ENCODE measurements at regions not wholly inside any gene's neighbourhood (a gene's known extent, or its start where the extent isn't known, plus 50 kb on each side); places are given as distances from the start of the nearest gene placed in this dataset.

DNA sequence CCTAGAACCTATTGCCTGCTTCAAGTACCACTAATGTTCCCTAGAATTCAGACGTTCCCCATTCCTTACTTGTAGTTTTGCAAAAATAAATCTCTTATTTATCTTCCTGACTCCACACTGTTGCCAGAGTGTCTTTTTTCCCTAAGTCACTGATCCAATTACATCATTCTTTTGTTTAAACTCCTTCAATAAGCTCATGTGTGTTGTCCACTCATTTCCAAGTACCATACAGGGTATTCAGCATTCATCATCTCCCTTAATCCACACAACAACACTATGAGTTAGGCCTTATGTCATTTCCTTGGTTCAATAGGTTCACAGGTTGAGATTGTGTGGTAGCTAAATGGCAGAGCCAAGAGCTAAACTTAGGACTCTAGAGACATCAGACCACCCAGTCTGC is 119.9 kb upstream of the RHOBTB1 start:
- FAIRE-seq (no peak), DNase-seq (ENCODE audit: insufficient read length, low spot score) (no peak)

DNA sequence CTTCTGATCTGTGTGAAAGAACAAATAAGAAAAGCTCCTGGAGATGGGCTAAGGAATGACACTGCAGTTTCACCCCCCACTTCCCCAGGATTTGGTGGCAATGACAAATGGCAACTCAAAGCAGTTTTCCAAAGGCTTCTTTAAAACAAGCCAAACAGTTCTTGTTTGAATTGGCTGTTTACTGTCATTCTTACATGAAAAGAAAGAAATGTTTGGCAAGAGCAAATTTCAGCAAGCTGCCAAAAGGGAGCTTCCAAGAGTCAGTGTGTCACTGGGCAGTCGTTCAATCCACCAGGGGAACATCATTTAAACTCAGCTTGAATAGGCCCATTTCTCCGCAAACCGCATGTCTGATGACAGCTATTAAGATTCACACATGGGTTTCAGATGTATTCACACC is 119.0 kb upstream of the RHOBTB1 start:
- TF ChIP-seq PAX5 (IDR thresholded peaks at IDR 0.05; ENCODE audit: insufficient read depth, low read length, severe bottlenecking) = no peak
- no peak for TF ChIP-seq POLR2AphosphoS5 (IDR thresholded peaks at IDR 0.05; ENCODE audit: low read depth, low read length)
- no peak for TF ChIP-seq SPI1 (IDR thresholded peaks at IDR 0.05; ENCODE audit: low read depth, low read length)
- TF ChIP-seq TAF1 (IDR thresholded peaks at IDR 0.05; ENCODE audit: low read depth, low read length) = no peak
- TF ChIP-seq POLR2A (IDR thresholded peaks at IDR 0.05; ENCODE audit: low read depth, low read length) = no peak
- no peak for TF ChIP-seq POU2F2 (IDR thresholded peaks at IDR 0.05; ENCODE audit: low read depth, low read length)
- no peak for DNase-seq (ENCODE audit: insufficient read length, low spot score)

More for the DNA sequence above, 119.9 kb upstream of the RHOBTB1 start:
- TF ChIP-seq POU2F2 (IDR thresholded peaks at IDR 0.05; ENCODE audit: low read depth, low read length) = no peak
- TF ChIP-seq SPI1 (IDR thresholded peaks at IDR 0.05; ENCODE audit: low read depth, low read length) = no peak
- no peak for TF ChIP-seq POLR2A (IDR thresholded peaks at IDR 0.05; ENCODE audit: low read depth, low read length)
- TF ChIP-seq PAX5 (IDR thresholded peaks at IDR 0.05; ENCODE audit: insufficient read depth, low read length, severe bottlenecking) = no peak
- TF ChIP-seq TAF1 (IDR thresholded peaks at IDR 0.05; ENCODE audit: low read depth, low read length) = no peak
- no peak for TF ChIP-seq POLR2AphosphoS5 (IDR thresholded peaks at IDR 0.05; ENCODE audit: low read depth, low read length)

DNA sequence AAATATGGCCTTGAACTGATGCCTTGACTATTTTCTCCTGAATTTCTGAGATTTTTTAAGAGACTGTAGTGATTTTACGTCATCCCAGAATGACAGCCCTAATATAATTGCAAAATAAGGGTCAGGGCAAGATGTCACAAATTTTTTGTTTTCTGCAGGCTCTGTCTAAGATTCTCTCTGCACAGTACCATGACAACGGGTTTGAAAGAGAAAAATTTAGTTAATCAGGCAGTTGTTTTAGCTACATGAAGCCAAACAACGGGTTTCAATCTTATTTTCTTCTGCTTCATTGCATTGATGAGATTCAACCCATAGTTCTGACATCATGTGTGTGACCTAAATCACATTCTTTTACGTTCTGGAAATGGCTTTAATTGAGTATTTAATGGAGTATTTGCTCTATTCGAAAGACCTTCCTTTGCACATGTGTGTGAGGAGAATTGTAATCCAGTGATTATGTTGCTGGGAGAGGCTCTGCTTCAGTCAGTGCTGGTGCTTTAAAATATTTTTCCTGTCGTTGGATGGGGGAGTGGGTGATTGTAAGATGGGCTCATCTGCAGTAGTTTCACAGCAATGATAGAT is 118.0 kb upstream of the RHOBTB1 start:
- TF ChIP-seq POLR2A (IDR thresholded peaks at IDR 0.05; ENCODE audit: low read depth, low read length) = no peak
- no peak for TF ChIP-seq POU2F2 (IDR thresholded peaks at IDR 0.05; ENCODE audit: low read depth, low read length)
- no peak for TF ChIP-seq SPI1 (IDR thresholded peaks at IDR 0.05; ENCODE audit: low read depth, low read length)
- TF ChIP-seq POLR2AphosphoS5 (IDR thresholded peaks at IDR 0.05; ENCODE audit: low read depth, low read length) = no peak
- no peak for TF ChIP-seq TAF1 (IDR thresholded peaks at IDR 0.05; ENCODE audit: low read depth, low read length)
- no peak for TF ChIP-seq PAX5 (IDR thresholded peaks at IDR 0.05; ENCODE audit: insufficient read depth, low read length, severe bottlenecking)
- no peak for DNase-seq (ENCODE audit: insufficient read length, low spot score)
- no peak for FAIRE-seq

More for the DNA sequence above, 119.0 kb upstream of the RHOBTB1 start:
- FAIRE-seq = no peak

DNA sequence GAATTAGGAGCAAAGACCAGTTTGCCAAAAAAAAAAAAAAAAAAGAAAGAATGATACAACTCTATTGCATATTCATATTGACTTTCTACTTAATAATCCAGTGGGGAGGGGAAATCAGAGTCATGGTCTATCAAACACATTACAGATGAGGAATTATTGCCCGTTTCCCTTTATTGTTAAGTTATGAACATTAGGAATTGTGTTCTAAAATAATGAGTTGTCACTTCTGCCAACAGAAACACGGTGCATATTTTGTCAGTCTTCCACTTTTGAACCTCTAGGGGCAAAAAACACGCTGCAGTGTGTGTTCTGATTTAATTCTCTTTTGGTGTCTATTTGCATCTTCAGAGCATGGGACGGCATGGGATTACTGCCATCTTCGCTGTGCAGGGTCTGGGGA is 115.7 kb upstream of the RHOBTB1 start:
- TF ChIP-seq PAX5 (IDR thresholded peaks at IDR 0.05; ENCODE audit: insufficient read depth, low read length, severe bottlenecking) (no peak), POLR2AphosphoS5 (IDR thresholded peaks at IDR 0.05; ENCODE audit: low read depth, low read length) (no peak), TAF1 (IDR thresholded peaks at IDR 0.05; ENCODE audit: low read depth, low read length) (no peak), POLR2A (IDR thresholded peaks at IDR 0.05; ENCODE audit: low read depth, low read length) (no peak), SPI1 (IDR thresholded peaks at IDR 0.05; ENCODE audit: low read depth, low read length) (no peak), POU2F2 (IDR thresholded peaks at IDR 0.05; ENCODE audit: low read depth, low read length) (no peak)
- FAIRE-seq (no peak), DNase-seq (ENCODE audit: insufficient read length, low spot score) (no peak)

DNA sequence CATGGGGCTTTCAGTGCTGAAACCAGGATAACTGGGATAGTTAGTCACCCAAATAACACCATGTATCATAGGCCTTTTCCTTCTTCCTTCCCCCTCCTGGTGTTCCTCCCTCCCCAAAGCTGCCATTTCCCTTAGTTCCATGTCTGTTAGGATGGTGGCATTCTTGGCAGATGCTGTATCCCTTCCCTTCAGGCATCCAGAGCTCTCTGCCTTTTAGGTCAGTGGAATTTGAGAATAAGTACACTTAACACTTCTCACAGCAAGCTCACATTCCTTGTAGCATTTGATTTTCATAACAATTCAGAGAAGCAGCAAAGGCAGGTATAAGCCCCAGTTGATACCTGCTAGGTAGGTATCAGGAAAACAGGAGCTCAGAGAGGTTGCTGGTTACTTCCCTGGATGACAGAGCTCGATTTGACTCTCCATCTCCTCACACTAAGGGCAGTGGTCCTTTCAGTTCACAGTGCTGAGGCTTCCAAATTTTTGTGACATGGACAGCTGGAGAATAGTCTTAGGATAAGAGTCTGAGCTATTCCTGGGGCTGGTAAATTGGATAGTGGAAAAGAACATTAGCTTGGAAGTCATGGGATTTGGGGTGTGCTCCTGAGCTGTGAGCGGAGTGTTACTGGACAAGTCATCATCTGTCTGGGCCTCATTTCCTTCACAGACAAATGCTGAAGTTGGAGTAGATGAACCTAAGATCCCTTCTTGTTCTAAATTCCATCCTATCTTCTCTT is 108.7 kb upstream of the RHOBTB1 start:
- TF ChIP-seq POU2F2 (IDR thresholded peaks at IDR 0.05; ENCODE audit: low read depth, low read length) = no peak
- no peak for TF ChIP-seq POLR2AphosphoS5 (IDR thresholded peaks at IDR 0.05; ENCODE audit: low read depth, low read length)
- no peak for TF ChIP-seq TAF1 (IDR thresholded peaks at IDR 0.05; ENCODE audit: low read depth, low read length)
- TF ChIP-seq SPI1 (IDR thresholded peaks at IDR 0.05; ENCODE audit: low read depth, low read length) = no peak
- TF ChIP-seq PAX5 (IDR thresholded peaks at IDR 0.05; ENCODE audit: insufficient read depth, low read length, severe bottlenecking) = no peak
- no peak for TF ChIP-seq POLR2A (IDR thresholded peaks at IDR 0.05; ENCODE audit: low read depth, low read length)
- no peak for DNase-seq (ENCODE audit: insufficient read length, low spot score)
- FAIRE-seq = no peak

DNA sequence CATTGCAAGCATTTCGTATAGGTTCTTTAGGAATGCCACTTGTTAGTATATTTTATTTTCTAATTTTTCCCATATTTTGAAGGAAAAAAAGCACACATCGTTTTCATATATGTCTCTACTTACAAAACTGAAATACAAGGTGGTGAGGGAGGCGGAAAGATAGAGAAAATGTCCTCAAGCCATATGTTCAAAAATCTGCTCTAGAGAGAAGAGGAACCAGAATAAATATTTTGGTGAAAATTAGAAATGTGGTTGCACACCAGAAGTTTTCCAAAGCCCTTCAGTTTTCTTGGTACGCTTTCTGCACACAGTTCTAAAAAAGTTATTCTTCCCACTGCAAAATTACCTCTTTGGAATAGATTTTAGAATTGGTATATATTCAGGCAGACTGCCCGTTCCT is 107.4 kb upstream of the RHOBTB1 start:
- FAIRE-seq = no peak
- TF ChIP-seq SPI1 (IDR thresholded peaks at IDR 0.05; ENCODE audit: low read depth, low read length) (no peak), POU2F2 (IDR thresholded peaks at IDR 0.05; ENCODE audit: low read depth, low read length) (no peak), PAX5 (IDR thresholded peaks at IDR 0.05; ENCODE audit: insufficient read depth, low read length, severe bottlenecking) (no peak), POLR2AphosphoS5 (IDR thresholded peaks at IDR 0.05; ENCODE audit: low read depth, low read length) (no peak), POLR2A (IDR thresholded peaks at IDR 0.05; ENCODE audit: low read depth, low read length) (no peak), TAF1 (IDR thresholded peaks at IDR 0.05; ENCODE audit: low read depth, low read length) (no peak)
- DNase-seq (ENCODE audit: insufficient read length, low spot score) = no peak

DNA sequence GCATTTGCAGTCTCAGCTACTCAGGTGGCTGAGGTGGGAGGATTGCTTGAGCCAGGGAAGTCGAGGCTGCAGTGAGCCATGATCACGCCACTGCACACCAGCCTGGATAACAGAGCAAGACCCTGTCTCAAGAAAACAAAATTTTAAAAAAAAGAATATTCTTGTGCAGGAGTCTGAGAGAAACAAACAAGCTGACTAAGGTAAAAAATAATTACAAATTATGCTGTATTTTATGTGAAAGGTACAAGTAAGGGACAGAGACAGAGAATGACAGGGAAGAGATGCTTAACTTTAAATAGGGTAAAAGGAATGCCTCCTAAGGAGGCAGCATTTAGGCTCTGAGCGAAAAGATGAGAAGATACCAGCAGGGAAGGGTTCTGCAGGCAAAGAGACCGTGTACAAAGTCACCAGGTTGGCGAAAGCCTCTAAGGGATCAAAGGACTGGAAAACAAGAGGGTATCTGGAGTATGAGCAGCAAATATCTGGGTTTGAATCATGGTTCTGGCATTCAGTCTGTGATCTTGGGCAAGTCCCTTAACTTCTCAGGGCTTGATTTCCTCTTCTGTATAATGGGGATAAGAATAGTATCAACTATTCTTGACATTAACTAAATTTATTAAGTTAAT is 106.2 kb upstream of the RHOBTB1 start:
- DNase-seq (ENCODE audit: insufficient read length, low spot score) = no peak
- TF ChIP-seq TAF1 (IDR thresholded peaks at IDR 0.05; ENCODE audit: low read depth, low read length) = no peak
- no peak for FAIRE-seq

DNA sequence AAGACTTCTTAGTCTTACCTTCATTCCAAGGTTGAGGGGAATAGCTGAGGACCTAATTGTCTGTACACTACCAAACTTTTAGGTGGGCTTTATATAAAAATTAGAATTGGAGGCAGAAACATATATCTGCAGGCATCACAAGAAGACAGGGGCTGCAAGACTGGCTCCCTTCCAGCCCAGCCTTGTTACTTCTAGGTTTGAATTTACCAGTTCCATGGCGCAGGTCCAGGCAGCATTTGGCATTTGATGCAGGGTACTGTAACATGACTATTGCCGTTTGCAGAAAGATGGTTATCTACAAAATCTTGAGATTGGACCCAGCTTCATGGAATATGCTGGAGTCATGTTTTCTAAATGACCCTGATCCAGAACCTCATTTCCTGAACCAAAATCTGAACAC is 105.4 kb upstream of the RHOBTB1 start:
- FAIRE-seq = no peak
- no peak for DNase-seq (ENCODE audit: insufficient read length, low spot score)
- no peak for TF ChIP-seq SPI1 (IDR thresholded peaks at IDR 0.05; ENCODE audit: low read depth, low read length)
- no peak for TF ChIP-seq POLR2A (IDR thresholded peaks at IDR 0.05; ENCODE audit: low read depth, low read length)
- TF ChIP-seq POU2F2 (IDR thresholded peaks at IDR 0.05; ENCODE audit: low read depth, low read length) = no peak

DNA sequence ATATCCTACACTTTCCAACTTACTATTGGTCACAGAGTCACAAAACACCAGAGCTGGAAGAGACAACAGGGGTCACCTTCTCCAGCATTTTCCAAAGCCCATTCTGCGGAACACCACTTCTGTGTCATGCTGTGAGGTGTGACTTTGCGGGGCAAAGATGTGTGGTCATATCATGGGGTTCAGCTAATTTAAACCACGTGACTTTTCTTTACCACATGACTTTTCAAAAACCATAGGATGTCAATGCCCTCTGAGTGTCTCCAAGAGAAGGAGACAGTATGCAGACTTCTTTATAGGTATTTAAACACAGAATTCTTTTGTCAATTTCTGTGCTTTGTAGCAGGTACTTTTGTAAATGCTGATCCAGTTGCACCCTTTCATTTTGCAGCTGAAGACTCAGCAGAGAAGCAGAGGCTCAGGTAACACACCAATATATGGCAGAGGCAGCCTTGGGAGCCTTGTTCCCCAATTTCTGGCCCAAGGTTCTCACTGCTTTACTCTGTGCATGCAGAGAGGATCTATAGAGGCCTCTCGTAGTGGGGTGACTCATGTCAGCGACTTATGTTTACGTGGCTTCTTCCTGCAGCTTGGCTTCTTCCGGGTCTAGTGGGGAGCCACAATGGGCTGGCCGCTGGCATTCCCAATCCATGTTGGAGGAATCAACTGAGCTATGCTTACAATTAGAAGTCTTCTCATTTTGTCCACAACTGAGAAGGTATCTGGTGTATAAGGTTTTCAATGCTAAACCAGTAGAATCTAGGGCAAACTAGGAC is 104.0 kb upstream of the RHOBTB1 start:
- DNase-seq (ENCODE audit: insufficient read length, low spot score) (no peak), FAIRE-seq (no peak)
- TF ChIP-seq POLR2A (IDR thresholded peaks at IDR 0.05; ENCODE audit: low read depth, low read length) = no peak
- TF ChIP-seq SPI1 (IDR thresholded peaks at IDR 0.05; ENCODE audit: low read depth, low read length) = no peak
- no peak for TF ChIP-seq TAF1 (IDR thresholded peaks at IDR 0.05; ENCODE audit: low read depth, low read length)
- TF ChIP-seq POU2F2 (IDR thresholded peaks at IDR 0.05; ENCODE audit: low read depth, low read length) = no peak
- no peak for TF ChIP-seq POLR2AphosphoS5 (IDR thresholded peaks at IDR 0.05; ENCODE audit: low read depth, low read length)
- TF ChIP-seq PAX5 (IDR thresholded peaks at IDR 0.05; ENCODE audit: insufficient read depth, low read length, severe bottlenecking) = no peak
